AG09319 (cell line): ENCODE measurements at regions not wholly inside any gene's neighbourhood (a gene's known extent, or its start where the extent isn't known, plus 50 kb on each side); places are given as distances from the start of the nearest gene placed in this dataset.

Experiments
- DNase-seq: peaks from one replicate; pipeline ENCODE4 v3.0.0-alpha.2; 2010; ENCODE audit warnings: low read depth; ENCODE audit errors: extremely low read depth
- TF ChIP-seq, protein P1 (sequence below): IDR thresholded peaks from 2 replicates; pipeline ENCODE4 v1.5.1; 2011; ENCODE audit warnings: low read depth, mild to moderate bottlenecking, inconsistent platforms, low read length, moderate library complexity

DNA sequence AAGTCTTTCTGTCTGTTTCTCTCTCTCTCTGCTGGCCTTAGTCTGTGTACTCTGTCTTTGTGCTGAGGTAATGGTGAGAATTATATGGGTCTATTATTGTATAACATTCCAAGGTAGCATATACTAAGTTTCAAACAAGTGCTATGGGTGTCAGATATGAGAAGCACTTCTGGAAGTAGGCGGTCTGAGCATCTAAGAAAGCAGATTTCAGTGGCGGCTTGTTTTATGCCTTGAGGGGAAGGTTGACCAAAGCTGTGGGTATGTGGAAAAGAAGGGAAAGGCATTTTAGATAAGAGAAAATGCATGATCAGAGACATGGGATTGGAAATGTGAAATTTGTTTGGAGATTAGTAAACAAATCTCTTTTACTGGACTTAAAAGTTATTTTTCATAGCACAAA, 348.5 kb downstream of the RFC3 start:
- TF ChIP-seq, protein P1, sequence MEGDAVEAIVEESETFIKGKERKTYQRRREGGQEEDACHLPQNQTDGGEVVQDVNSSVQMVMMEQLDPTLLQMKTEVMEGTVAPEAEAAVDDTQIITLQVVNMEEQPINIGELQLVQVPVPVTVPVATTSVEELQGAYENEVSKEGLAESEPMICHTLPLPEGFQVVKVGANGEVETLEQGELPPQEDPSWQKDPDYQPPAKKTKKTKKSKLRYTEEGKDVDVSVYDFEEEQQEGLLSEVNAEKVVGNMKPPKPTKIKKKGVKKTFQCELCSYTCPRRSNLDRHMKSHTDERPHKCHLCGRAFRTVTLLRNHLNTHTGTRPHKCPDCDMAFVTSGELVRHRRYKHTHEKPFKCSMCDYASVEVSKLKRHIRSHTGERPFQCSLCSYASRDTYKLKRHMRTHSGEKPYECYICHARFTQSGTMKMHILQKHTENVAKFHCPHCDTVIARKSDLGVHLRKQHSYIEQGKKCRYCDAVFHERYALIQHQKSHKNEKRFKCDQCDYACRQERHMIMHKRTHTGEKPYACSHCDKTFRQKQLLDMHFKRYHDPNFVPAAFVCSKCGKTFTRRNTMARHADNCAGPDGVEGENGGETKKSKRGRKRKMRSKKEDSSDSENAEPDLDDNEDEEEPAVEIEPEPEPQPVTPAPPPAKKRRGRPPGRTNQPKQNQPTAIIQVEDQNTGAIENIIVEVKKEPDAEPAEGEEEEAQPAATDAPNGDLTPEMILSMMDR, result no peak
- no peak for DNase-seq

DNA sequence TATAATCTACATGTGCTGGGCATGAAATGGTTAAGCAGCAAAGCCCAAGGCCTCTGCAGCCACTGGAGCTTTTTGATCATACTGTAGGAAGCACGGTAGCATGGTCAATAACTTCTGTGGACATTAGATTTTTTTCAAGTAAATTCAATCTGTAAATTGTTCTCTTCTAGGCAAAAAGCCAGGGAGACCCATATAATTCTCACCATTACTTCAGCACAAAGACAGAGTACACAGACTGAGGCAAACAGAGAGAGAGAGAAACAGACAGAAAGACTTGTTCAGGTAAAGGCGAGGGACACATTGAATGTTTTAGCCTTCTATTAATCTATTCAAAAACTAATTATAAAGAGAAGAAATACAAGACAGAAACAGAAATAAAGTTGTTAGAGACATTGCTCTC, 349.4 kb downstream of the RFC3 start:
- DNase-seq, result no peak

DNA sequence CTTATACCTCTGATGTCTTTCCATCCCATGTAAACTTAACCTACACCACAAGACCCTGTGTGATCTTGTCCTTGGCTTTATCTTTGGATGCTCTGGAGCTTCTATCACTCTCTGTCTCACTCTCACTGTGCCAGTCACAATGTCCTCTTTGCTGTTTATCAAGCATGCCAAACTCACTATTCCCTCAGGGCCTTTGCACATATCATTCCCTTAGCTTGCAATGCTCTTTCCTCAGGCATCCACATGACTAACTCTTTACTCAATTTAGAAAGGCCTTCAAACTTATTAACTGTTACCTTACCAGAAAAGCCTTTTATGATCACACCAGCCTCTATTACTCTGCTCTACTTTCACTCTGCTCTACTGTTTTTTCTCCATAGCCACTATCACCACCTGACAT, 354.1 kb downstream of the RFC3 start:
- TF ChIP-seq, protein P1, result no peak
- no peak for DNase-seq

More for the DNA sequence above, 349.4 kb downstream of the RFC3 start:
- TF ChIP-seq, protein P1, result no peak

DNA sequence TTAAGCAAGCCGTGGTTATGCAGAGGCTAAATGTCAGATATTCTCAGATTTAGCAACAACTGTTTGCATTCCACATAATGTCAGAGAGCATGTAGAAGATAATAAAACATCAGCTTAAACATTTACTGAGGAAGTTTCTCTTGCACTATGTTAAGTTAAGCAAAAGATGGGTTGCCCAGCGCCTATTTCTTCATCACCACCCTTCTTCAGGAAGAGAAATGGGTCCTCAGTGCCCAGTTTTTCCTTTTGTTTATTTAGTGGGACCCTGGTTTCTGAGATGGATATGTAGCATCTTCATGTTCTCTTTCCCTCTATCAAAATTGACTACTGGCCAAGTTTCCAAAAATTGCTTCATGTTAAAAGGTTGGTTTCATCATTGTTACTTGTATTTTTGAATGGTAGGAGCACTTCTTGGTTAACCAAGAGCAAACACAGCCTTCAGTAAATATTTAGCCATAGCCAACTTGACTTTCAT, 356.8 kb downstream of the RFC3 start:
- DNase-seq, result no peak
- TF ChIP-seq, protein P1, result no peak

DNA sequence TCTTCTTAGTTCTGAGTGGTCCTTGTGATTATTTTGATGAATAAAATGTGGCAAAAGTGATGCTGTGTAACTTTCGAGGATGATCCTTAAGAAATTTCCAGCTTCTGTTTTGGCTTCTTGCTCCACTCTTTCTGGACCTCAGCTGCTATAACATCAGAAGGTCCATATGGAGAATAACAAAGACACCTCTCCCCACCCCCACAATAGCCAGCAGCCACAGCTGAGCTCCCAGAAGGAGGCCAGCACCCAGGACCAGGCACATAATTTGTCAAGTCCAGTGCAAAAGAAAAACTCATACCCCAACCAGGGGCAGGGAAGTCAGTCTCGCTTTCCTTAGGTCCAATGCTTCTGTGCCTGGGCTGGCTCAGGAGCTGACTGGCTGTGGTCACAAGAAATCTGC, 357.6 kb downstream of the RFC3 start:
- no peak for DNase-seq
- TF ChIP-seq, protein P1, result no peak

DNA sequence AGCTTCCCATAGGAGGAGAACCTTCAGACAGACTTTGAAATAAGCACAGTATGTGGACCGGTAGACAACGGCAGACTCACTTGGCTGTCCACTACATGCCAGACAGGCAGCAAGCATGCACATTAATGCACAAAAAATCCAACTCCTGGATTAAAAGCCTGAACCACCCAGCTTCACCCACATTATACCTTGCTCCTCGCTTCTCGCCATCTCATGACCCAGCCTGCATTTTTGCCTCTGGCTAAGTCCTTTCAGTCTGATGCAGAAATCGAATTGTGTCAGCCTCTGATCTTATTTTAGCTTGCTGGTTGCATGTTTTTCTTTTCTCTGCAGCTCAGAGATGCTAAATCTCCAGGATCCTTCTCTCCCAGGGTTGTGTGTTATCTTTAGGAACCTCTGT, 358.7 kb downstream of the RFC3 start:
- DNase-seq, result no peak
- TF ChIP-seq, protein P1, result no peak

DNA sequence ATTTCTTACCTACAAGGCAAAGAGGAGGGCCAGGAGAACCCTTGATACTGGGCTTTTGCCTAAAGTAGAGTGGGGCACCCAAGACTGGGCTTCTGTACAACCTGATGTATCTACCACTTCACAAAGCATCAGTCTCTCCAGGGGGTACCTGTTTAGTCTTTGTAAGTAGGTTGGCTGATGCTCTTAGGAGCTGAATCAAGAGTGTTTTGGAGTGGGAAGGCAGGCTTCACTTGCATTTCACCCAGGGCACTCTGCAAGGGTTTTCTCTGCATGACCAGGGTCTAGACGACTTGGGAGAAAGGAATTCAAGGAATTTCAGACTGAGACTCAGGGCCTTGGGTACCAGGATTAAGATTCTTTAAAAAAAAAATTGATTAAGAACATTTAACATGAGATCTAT, 361.5 kb downstream of the RFC3 start:
- TF ChIP-seq, protein P1, result no peak
- DNase-seq, result no peak
